Cardiac septum (tissue), 1 donor: ENCODE measurements at regions not wholly inside any gene's neighbourhood (a gene's known extent, or its start where the extent isn't known, plus 50 kb on each side); places are given as distances from the start of the nearest gene placed in this dataset.
A peak's percentile ranks its signal among the peaks of the same experiment; 100 is the strongest.

Experiments
- DNase-seq: peaks from one replicate; pipeline ENCODE4 v3.0.0-alpha.2; 2020; ENCODE audit warnings: low spot score
- intact Hi-C: fragments of 100-400 bp; cut with DNase I; formaldehyde crosslinking; loops from one replicate; pipeline ENCODE4 v1.14.0; 2022
- donor health status: DM: no; HTN: no; CAD: no.

GRCh38 chr2:136611451-136611850 is 153.9 kb upstream of the THSD7B start:
- intact Hi-C loops = no loop called here
- no peak for DNase-seq

- DNase-seq = no peak
These were observed 182.6 kb upstream of the THSD7B start for GRCh38 chr2:136582628-136583205.

DNA sequence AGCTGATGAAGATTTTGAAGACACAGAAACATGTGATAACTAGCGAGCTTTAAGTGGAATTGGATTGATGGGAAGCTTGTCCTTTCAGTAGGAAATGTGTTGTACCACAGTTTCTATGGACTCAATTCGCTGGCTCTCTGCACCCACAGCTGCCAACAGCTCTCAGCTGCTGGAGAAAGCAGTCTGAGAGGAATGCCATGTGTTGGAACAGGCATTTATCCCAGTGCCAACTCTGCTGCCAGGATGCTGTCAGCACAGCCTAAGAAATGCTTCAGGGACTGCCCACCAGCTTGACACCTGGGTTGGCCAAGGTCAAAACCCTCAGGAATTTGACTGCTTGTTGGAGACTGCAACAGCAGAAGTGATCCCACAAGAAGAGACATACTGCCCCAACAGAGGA is 193.0 kb upstream of the THSD7B start:
- DNase-seq = peak; percentile 78
- intact Hi-C loops = loop anchor here (2.0 kb wide), 1 partner anchor 34 kb away; no protein-coding TSS in a partner anchor

More at GRCh38 chr2:136582628-136583205, 182.6 kb upstream of the THSD7B start:
- intact Hi-C loops = no loop called here

- DNase-seq = no peak
- intact Hi-C loops = no loop called here
These were observed 208.1 kb upstream of the THSD7B start for GRCh38 chr2:136557203-136557602.

- no peak for DNase-seq
- intact Hi-C loops = no loop called here
These were observed 215.2 kb upstream of the THSD7B start for GRCh38 chr2:136550181-136550580.

DNA sequence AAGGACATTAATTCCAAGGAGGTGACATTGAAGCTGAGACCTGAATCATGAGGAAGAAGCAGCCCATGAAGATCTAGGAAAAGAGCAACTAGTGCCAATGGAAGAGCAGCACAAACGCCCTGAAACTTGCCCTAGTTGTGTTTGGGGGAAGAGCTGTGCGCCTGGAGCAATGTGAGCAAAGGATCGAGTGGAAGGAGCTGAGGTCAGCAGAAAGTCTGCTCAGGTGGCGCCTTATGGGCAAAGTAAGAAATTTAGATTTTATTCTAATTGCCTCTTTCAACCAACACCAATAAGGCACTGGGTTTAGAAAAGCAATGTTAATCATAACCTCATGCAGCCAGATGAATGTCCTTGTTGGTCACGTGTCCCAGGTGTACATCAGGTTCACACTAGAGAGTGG is 226.0 kb upstream of the THSD7B start:
- intact Hi-C loops = loop anchor here (2.0 kb wide), 1 partner anchor 33 kb away; no protein-coding TSS in a partner anchor
- no peak for DNase-seq

DNA sequence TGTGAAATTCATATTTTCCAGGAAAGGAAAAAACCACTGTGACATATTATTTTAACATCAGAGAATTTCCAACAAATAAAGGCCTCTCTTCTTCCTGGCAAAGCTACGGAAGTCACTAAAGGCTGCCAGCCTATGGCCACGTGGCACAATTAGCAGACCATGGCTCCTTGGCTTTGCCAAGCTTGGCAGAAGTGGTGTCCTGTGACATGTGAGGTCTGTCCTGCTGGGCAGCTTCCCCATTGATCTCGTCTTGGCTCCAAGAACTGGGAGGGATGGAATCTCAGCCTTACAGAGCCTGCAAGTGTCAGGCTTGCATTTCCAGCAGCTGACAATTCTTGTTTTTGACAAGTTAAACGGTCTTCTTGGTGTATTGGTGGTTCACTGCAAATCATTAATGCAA is 226.9 kb upstream of the THSD7B start:
- DNase-seq = no peak
- intact Hi-C loops = loop anchor here (2.0 kb wide), 1 partner anchor 34 kb away; no protein-coding TSS in a partner anchor

GRCh38 chr2:136534811-136535210 is 230.5 kb upstream of the THSD7B start:
- DNase-seq = peak; percentile 81

GRCh38 chr2:136532171-136532570 is 233.2 kb upstream of the THSD7B start:
- intact Hi-C loops = no loop called here
- DNase-seq = no peak

More at GRCh38 chr2:136534811-136535210, 230.5 kb upstream of the THSD7B start:
- intact Hi-C loops = no loop called here

- intact Hi-C loops = no loop called here
- no peak for DNase-seq
These were observed 233.6 kb upstream of the THSD7B start for GRCh38 chr2:136531731-136532130.

DNA sequence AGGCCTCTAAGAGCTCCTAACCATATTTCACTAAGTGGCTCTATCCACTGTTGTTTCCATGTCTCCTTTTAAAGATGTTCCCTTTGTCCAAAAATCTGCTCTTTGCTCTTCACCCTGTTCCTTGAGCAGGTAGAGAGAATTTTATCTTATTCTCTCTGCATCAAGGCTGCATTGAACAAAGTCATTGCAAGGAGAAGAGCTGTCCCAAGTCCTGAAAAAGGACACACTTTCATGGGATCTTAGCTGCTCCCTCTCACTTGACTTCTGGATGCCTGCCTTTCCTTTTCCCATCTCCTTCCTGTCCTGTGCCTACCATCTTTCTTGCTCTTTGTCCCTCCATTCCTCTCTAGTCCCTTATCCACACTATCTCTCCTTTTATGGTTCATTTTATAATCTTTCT is 235.2 kb upstream of the THSD7B start:
- no peak for DNase-seq
- intact Hi-C loops = no loop called here

DNA sequence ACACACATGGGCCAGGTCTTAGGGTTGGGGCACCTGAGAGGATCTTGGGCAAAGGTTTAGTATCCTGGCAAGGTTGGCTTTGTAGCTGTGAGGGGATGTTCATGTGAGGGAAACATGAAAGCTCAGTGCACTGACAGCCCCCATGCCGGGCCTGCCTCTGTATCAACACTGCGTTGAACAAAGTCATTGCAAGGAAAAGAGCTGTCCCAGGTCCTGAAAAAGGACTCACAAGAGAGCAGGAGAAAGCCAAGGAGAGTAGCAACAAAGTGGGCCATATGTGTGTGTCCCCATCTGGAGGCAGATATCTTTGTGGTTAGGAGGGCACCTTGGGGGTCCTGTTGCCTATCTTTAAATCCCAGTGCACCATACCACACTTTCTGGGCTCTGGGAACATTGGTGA is 237.8 kb upstream of the THSD7B start:
- intact Hi-C loops = no loop called here
- no peak for DNase-seq

GRCh38 chr2:136522724-136523123 is 242.6 kb upstream of the THSD7B start:
- no peak for DNase-seq
- intact Hi-C loops = no loop called here

GRCh38 chr2:136517716-136518115 is 247.6 kb upstream of the THSD7B start:
- intact Hi-C loops = no loop called here
- DNase-seq = no peak

DNA sequence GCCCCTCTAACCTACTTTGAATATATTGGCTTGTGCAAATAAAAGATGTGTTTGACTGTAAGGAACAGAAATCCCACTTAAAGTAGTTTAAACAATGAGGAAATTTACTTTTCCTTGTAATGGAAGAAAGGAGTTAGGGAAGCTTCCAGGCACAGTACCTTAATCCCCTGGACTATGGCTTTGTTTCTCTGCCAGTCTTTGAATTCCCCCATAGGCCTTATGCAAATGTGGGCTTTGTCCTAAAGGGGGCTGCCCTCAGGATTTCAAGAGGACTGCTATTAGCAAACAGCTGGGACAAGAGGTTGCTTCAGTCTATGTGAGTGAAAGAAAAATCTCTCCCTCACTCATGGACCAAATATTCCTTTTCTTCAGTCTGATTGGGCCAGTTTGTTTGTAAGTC is 255.1 kb upstream of the THSD7B start:
- DNase-seq = no peak
- intact Hi-C loops = no loop called here

DNA sequence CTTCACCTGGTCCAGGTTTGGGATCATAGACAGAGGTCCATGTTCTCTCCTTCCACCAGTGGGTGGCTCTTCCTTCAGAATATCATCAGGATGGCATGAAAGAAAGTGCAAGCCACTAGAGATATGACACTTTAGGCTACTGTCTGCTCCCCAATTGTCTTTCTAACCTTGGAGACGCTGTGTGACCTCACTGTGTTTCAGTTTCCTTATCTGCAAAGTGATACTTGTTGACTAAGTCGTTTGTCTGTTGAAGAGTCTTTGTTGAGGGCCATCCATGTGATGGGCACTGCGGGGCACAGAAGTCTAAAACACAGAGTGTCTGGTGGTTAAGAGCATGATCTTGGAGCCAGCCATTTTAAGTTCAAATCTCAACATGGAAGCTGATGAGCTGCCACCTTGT is 259.9 kb upstream of the THSD7B start:
- intact Hi-C loops = no loop called here

DNA sequence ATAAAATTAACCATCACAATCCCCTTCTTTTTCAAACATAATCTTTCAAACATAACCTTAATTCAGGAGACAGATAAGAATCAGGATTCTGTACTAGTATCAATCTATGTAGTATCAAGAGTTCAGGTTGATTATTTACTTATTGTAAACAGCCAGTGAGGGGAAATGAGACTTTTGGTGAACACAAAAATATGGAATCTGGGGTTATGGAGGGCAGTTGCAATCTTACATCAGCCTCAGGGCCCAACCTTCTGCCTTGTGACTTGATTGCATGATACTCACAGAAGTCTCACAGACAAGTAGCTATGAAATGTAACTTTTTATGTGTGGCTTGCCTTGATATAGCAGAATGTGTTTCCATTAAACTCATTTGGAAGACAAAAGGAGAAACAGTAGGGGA is 262.7 kb upstream of the THSD7B start:
- intact Hi-C loops = no loop called here
- no peak for DNase-seq

More for the DNA sequence above, 259.9 kb upstream of the THSD7B start:
- no peak for DNase-seq

DNA sequence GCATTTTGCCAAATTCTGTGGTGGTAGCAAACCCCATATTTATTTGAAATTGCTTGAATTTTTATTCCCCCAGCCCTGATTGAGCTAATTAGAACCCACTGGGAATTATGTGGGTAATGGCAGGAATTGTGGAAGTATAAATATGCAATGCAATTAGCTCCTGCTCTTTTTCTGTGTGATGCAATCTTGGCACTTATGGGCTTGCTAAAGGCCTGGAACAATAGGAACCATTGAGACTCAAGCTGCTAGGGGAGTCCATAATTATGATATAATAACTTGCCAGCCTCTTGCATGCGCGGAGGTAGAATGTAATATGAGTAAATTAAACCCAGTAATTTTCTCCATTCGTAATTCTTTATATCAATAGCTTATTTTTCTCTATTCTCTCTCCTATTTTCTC is 267.6 kb upstream of the THSD7B start:
- intact Hi-C loops = no loop called here
- no peak for DNase-seq

DNA sequence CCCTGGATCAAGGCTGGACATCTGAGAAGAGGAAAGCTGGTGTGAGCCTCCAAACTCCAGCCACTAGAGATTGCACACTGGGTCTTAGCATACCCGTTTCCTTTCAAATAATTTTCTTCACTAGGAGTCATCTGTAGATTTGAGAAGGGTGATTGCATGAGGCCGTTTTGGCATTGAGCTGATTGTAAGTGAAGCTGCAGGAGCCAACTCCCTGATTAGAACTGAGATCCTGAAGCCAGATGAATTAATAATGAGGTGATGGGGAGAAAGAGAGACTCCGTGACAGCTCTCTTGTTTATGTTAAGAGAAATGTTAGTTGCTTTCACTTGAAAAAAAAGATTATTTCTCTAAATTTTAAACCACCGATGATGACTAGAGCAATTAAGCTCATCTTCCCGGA is 268.4 kb upstream of the THSD7B start:
- intact Hi-C loops = no loop called here

DNA sequence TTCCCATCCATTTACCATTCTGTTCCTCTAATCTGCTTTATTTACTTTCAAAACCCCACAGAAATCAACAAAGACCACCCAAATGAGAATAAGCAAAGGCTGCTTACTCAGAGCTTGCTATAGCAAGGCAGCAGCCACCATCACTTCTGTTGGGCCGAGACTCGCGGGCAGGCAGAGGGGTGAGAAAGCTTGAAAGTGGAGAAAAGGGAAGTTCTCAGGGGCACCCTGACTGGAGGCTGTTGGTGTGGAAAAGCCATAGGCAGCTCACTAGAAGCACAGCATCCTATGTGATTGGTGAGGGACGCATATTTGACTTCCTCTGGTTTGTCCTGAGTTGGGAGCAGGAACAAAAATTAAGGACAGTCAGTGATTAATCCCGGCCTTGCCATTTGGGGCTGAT is 269.7 kb upstream of the THSD7B start:
- intact Hi-C loops = no loop called here
- no peak for DNase-seq

More for the DNA sequence above, 268.4 kb upstream of the THSD7B start:
- DNase-seq = no peak

- DNase-seq = no peak
- intact Hi-C loops = no loop called here
These were observed 272.4 kb upstream of the THSD7B start for GRCh38 chr2:136492901-136493300.

DNA sequence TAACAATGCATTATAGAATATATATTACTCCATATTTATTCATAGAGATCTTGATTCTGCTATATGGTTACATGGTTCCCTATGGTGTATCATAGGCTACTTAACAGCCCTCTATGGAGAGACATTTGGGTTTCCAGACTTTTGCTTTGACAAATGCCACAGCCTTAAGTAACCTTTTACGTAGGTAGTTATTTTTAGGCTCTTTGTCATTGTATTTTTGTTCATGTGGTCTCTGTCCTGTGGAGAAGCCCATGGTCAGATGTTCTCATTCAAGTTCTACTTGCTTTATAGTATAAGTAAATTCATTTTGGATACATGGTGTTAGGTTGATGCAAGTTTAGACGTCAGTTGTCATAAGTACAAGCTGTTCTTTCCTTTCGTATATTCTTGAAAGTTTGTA is 275.2 kb upstream of the THSD7B start:
- intact Hi-C loops = no loop called here
- DNase-seq = no peak
